Suprapubic skin (tissue), 4 donors: ENCODE measurements at regions not wholly inside any gene's neighbourhood (a gene's known extent, or its start where the extent isn't known, plus 50 kb on each side); places are given as distances from the start of the nearest gene placed in this dataset.

Experiments used
- DNase-seq, 2 donors: peaks; one replicate each; pipeline ENCODE4 v3.0.0-alpha.2; 2019; ENCODE audit warnings: low spot score in 2 of 2
- H3K27ac ChIP-seq: fragments of 200-600 bp; sonication (generic); one replicate; pipeline ENCODE4 v1.5.1; 2019
- H3K27me3 ChIP-seq: fragments of 200-600 bp; sonication (generic); one replicate; pipeline ENCODE4 v1.5.1; 2019
- H3K36me3 ChIP-seq: fragments of 200-600 bp; sonication (generic); one replicate; pipeline ENCODE4 v1.5.1; 2019
- H3K4me1 ChIP-seq: fragments of 200-600 bp; sonication (generic); one replicate; pipeline ENCODE4 v1.5.1; 2019
- H3K4me3 ChIP-seq: fragments of 200-600 bp; sonication (generic); one replicate; pipeline ENCODE4 v1.5.1; 2019; ENCODE audit warnings: mild to moderate bottlenecking
- H3K9me3 ChIP-seq: fragments of 200-600 bp; sonication (generic); one replicate; pipeline ENCODE4 v1.5.1; 2019
- EP300 ChIP-seq: sonication (generic); formaldehyde crosslinking; IDR thresholded peaks from one replicate; pipeline ENCODE4 v1.6.1; 2017; ENCODE audit warnings: antibody characterized with exemption
- POLR2A ChIP-seq, 2 donors: fragments of 450-650 bp; IDR thresholded peaks; one replicate each; pipeline ENCODE4 v1.6.1; 2017; ENCODE audit warnings: antibody characterized with exemption in 2 of 2, mild to moderate bottlenecking in 2 of 2, moderate library complexity in 2 of 2
- POLR2AphosphoS5 ChIP-seq, 3 donors: sonication (generic); formaldehyde crosslinking; IDR thresholded peaks; one replicate each; pipeline ENCODE4 v1.6.1; 2017; ENCODE audit warnings: antibody characterized with exemption in 3 of 3
- WGBS: methylation state at CpG from one replicate; pipeline ENCODE4 v1.1.5; 2018; 5-methylcytosine and 5-hydroxymethylcytosine counted together
- TF ChIP-seq, protein P1 (sequence below), 2 donors: fragments of 200-600 bp in 1 of 2; fragments of 450-650 bp in 1 of 2; sonication (generic) in 1 of 2; IDR thresholded peaks; one replicate each; pipeline ENCODE4 v1.5.1; 2016 to 2019; ENCODE audit warnings: antibody characterized with exemption in 2 of 2, mild to moderate bottlenecking in 1 of 2, moderate library complexity in 1 of 2

DNA sequence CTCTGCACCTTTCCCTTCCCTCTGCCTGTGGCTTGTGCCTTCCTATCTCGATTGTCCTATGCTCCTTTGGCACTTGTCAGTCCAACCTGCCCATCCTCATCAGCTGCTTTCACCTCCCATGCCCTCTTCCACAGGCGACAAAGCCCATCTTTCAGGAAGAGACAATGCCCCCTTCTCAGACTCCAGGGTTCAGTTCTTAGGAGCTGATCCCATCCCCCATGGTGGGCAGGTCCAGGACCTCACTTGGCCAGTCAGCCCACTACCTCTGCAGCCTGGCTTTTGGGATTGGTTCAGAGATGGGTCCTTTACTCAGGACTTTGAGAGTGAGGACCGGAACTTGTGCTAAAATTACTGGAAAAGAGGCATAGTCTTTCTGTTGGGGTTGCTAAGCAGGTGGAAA, 74.0 kb upstream of the NANOS1 start:
- Histone ChIP-seq H3K9me3 (no peaks in the 10 kb centered on the region), H3K36me3 (no peaks in the 10 kb centered on the region), H3K4me3 (no peak overlapping the region), H3K27me3 (no peaks in the 10 kb centered on the region), H3K4me1 (peaks cover 29% of the 10 kb centered on the region), H3K27ac (no peak overlapping the region)
- 85% methylated on average over 3 of the region's 3 CpGs for WGBS
- peak in 1 of 2 donors; percentile 68 for DNase-seq
- TF ChIP-seq POLR2A (IDR thresholded peaks at IDR 0.05), result no peak
- TF ChIP-seq, protein P1, sequence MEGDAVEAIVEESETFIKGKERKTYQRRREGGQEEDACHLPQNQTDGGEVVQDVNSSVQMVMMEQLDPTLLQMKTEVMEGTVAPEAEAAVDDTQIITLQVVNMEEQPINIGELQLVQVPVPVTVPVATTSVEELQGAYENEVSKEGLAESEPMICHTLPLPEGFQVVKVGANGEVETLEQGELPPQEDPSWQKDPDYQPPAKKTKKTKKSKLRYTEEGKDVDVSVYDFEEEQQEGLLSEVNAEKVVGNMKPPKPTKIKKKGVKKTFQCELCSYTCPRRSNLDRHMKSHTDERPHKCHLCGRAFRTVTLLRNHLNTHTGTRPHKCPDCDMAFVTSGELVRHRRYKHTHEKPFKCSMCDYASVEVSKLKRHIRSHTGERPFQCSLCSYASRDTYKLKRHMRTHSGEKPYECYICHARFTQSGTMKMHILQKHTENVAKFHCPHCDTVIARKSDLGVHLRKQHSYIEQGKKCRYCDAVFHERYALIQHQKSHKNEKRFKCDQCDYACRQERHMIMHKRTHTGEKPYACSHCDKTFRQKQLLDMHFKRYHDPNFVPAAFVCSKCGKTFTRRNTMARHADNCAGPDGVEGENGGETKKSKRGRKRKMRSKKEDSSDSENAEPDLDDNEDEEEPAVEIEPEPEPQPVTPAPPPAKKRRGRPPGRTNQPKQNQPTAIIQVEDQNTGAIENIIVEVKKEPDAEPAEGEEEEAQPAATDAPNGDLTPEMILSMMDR (IDR thresholded peaks at IDR 0.05), result no peak
- TF ChIP-seq POLR2AphosphoS5 (IDR thresholded peaks at IDR 0.05), result no peak
- no peak for TF ChIP-seq EP300

DNA sequence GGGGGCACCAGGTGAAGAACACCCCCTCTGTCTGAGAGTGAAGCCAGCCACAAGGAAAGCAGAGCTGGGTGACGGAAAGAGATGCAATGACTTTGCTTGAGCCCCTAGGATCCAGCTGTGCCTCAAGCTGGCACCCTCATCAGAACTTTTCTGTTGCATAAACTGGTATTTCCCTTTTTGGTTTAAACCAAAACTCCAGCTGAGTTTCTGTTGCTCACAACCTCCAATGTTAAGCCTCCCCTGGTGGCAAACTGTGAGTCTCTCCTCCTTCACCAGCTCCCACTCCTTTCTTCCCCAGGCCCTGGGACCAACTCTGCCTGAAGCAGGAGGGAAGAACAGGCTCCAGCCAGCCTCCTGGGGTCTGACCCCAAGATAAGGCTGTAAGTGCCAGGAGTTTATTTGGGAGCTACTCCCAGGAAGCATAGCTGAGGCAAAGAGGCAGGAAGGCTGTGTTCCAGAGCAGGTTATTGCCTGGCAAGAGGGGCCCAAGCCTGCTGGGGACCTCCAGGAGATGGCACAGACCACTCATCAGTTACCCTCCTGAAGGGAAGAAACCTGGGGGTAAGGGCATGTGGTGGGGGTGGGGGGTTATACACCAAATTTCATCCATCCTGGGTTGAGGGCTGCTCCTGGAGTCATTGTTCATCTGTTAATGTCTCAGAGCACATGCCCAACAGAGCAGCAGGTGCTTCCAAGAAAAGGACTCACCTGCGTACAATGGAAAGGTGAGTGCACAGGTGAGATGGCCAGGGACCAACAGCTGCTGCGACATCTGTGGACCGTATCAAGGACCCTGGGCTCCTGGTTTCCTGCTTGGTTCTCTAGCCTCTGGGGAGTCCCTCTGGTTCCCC, 73.3 kb upstream of the NANOS1 start:
- Histone ChIP-seq H3K9me3 (no peaks in the 10 kb centered on the region), H3K4me1 (peaks cover 30% of the 10 kb centered on the region), H3K27me3 (no peaks in the 10 kb centered on the region), H3K36me3 (no peaks in the 10 kb centered on the region), H3K27ac (no peak overlapping the region), H3K4me3 (no peak overlapping the region)
- TF ChIP-seq, protein P1 (IDR thresholded peaks at IDR 0.05), result no peak
- TF ChIP-seq POLR2A (IDR thresholded peaks at IDR 0.05) (no peak), POLR2AphosphoS5 (IDR thresholded peaks at IDR 0.05) (no peak), EP300 (no peak)
- DNase-seq, result peak in 1 of 2 donors; percentile 47
- 100% methylated on average over 3 of the region's 4 CpGs for WGBS

DNA sequence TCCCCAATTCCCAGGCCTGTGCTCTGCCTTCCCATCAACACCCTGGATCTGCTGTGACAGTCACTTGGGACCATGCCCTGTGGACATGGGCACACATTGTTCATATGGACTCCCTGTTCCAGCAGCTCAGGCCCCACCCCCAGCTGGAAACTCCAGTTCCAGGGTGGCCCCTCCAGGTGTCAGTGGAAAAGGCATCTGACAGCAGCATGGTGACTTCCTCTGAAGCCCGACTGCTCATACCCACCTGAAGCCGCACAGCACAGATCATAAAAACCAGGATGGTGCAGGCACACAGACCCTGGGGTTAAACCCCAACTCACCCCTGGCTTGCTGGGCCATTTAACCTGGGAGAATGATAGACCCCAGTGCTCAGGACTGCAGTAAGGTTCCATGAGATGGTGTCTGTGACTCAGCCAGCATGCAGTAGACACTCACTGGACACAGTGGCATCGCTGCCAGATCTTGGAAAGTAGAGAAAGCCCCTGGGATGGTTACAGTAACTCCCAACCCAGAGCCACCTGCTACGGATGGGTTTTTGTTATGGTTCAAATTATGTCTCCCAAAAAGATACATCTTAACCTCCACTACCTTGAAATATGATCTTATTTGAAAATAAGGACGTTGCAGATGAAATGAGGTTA, 72.6 kb upstream of the NANOS1 start:
- Histone ChIP-seq H3K36me3 (no peaks in the 10 kb centered on the region), H3K9me3 (no peaks in the 10 kb centered on the region), H3K4me1 (peaks cover 30% of the 10 kb centered on the region), H3K4me3 (no peak overlapping the region), H3K27ac (no peak overlapping the region), H3K27me3 (no peaks in the 10 kb centered on the region)
- WGBS, result 81% methylated on average over 3 of the region's 5 CpGs
- DNase-seq, result peak in 1 of 2 donors; percentile 47
- no peak for TF ChIP-seq POLR2AphosphoS5 (IDR thresholded peaks at IDR 0.05)
- TF ChIP-seq, protein P1 (IDR thresholded peaks at IDR 0.05), result no peak
- TF ChIP-seq POLR2A (IDR thresholded peaks at IDR 0.05), result no peak
- no peak for TF ChIP-seq EP300

DNA sequence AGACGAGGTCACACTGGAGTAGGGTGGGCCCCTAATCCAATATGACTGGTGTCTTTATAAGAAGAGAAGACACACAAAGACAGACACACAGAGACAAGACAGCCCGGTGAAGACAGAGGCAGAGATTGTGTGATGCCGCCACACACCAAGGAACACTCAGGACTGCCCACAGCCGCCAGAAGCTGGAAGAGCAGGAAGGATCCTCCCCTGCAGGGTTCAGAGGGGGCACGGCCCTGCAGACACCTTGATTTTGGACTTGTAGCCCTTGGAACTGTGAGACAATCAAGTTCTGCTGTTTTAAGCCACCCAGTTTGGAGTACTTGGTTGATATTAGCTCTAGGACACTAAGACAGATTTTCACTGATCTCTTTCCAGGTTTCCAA, 72.1 kb upstream of the NANOS1 start:
- no peaks in the 10 kb centered on the region for H3K36me3 ChIP-seq
- no peak overlapping the region for H3K27ac ChIP-seq
- no peaks in the 10 kb centered on the region for H3K27me3 ChIP-seq
- TF ChIP-seq, protein P1 (IDR thresholded peaks at IDR 0.05), result no peak
- TF ChIP-seq EP300, result no peak
- TF ChIP-seq POLR2AphosphoS5 (IDR thresholded peaks at IDR 0.05), result no peak
- TF ChIP-seq POLR2A (IDR thresholded peaks at IDR 0.05), result no peak
- peak; percentile 13 to 45 for DNase-seq
- H3K9me3 ChIP-seq, result no peaks in the 10 kb centered on the region
- peaks cover 30% of the 10 kb centered on the region for H3K4me1 ChIP-seq
- 75% methylated on average over 5 of the region's 5 CpGs for WGBS
- H3K4me3 ChIP-seq, result no peak overlapping the region

DNA sequence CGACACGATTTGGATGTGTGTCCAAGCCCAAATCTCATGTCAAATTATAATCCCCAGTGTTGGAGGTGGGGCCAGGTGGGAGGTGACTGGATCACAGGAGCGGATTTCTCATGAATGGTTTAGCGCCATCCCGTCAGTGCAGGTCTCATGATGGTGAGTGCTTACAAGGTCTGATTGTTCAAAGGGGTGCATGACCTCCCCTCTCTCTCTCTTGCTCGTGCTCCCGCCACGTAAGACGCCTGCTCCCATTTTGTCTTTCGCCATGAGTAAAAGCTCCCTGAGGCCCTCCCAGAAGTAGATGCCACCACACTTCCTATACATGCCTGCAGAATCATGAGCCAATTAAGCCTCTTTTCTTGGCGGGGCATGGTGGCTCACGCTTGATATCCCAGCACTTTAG, 71.5 kb upstream of the NANOS1 start:
- Histone ChIP-seq H3K4me3 (no peak overlapping the region), H3K27me3 (no peaks in the 10 kb centered on the region), H3K4me1 (peaks cover 30% of the 10 kb centered on the region), H3K27ac (no peak overlapping the region), H3K9me3 (no peaks in the 10 kb centered on the region), H3K36me3 (no peaks in the 10 kb centered on the region)
- 93% methylated on average over 12 of the region's 12 CpGs for WGBS
- peak; percentile 6 to 50 for DNase-seq
- TF ChIP-seq POLR2A (IDR thresholded peaks at IDR 0.05) (no peak), EP300 (no peak), POLR2AphosphoS5 (IDR thresholded peaks at IDR 0.05) (no peak)
- TF ChIP-seq, protein P1 (IDR thresholded peaks at IDR 0.05), result no peak
